GM18519 (cell line): ENCODE measurements at regions not wholly inside any gene's neighbourhood (a gene's known extent, or its start where the extent isn't known, plus 50 kb on each side); places are given as distances from the start of the nearest gene placed in this dataset.

ENCODE experiments used
- ATAC-seq: cut with Tn5 transposase; IDR thresholded peaks from one replicate; pipeline ENCODE4 v1.9.1; 2021; ENCODE audit warnings: mild to moderate bottlenecking, moderate library complexity; ENCODE audit not compliant: unreplicated experiment, low FRiP score

DNA sequence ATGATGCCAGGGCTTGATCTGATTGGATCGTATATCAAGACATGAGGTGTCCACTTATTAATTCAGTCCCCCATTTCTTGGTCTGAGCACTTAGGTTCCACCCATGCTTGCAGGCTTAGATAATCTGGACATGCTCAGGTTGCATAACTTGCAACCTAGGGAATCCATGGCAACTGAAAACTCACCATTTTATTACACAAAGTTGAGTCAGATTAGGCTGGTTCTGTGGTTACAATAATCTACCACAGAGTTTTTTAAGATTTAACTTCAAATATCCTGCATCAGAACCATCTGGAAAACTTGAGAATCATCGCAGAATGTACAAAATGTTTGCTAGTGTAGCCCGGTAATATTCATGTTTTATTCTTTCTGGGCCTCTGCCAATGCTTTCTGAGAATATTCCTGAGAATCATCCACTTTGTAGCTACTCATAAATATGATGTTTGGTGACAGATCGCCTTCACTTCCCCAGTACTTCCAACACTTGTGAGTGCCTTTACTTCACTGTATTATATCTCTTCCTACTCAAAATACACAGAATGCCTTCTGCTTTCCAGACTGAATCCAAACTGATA, 707.2 kb upstream of the ADAMTS5 start:
- ATAC-seq, result no peak

GRCh38 chr21:27673581-27673980, 706.7 kb upstream of the ADAMTS5 start:
- ATAC-seq, result no peak

DNA sequence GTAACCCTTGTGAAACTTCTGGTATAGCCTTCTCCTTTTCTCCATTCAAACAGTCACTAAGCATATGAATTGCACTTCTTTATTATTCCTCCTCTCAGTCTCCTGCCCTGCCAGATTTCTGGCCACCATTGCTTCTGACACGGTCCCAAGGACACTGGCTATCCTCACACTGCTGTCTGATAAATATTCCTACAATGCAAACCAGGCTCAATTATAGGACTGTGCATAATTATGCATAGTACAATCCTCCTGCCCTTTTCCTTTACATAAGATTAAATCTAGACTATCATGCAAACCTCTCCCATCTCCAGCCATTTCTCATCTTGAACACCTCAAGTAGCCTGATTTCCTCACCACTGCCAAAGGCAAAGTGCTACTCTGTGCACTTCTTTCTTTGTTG, 704.3 kb upstream of the ADAMTS5 start:
- ATAC-seq, result no peak

DNA sequence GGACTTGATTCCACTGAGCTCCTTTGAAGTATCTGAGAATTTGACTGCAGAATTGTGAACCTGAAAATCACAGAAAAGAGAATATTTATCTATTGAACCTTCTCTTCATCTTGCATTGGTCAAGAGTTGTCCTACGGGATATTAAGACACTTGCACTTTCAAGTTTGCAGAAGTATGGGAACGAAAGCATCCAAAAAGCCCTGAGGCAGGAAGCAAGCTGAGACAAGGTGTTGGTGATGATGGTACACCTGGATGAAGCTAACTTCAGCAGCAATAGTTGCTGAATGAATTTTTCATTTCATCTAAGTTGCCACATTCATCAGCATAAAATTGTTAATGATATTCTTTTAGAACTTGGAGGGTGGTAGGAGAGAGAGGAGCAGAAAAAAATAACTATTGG, 686.6 kb upstream of the ADAMTS5 start:
- ATAC-seq, result no peak

DNA sequence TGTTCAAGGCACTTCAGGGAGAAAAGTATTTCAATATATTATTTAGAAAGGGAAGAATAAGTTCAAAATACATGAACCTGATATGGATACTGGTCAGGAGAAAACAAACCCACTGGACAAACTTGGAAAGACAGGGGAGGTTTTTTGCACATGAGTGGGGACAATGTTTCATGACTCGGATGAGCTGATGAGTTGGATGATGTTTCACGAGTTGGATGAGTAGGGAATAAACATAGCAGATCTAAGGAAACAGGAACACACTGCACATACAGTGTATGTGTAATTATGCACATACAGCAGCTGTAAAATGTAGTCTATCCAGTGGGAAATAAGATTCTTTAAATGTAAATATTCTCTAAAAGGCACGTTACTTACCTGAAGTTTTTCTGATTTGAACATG, 682.9 kb upstream of the ADAMTS5 start:
- no peak for ATAC-seq

DNA sequence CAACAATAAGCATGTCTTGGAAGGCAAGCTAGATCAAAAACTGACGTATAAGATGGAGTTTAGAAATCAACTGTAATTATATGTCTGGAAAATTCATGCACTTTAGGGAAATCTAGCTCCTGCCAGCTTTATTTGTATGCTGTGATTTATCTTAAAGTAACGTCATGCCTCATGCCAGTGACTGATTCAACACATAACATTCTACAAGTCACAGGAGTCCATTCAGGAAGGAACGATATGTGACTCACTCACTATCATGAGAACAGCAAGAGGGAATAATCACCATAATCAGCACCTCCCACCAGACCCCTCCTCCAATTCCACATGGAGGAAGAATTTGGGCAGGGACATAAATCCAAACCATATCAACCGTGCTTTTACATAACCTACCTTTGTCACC, 682.4 kb upstream of the ADAMTS5 start:
- ATAC-seq, result no peak

GRCh38 chr21:27648560-27648959, 681.7 kb upstream of the ADAMTS5 start:
- ATAC-seq, result no peak

- no peak for ATAC-seq
Observed at GRCh38 chr21:27647921-27648320, 681.0 kb upstream of the ADAMTS5 start.

GRCh38 chr21:27647401-27647800, 680.5 kb upstream of the ADAMTS5 start:
- ATAC-seq, result no peak

DNA sequence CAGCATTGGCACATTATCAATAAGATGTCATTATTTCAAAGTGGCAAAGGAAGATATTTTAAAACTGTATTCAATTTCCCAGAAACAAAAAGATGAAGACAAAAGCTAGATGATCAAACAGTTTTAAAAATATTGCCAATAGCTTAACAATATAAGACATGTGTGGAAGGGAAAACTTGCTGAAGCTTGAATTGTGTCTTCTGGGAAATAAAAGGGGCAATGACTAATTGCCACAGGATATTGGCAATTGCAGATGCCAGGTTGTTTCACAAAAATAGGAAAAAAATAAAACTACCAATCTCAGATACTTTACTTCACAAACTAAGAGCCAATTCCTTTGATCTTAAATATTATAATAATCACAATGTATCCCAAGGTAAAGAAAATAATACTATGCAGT, 679.8 kb upstream of the ADAMTS5 start:
- no peak for ATAC-seq

- ATAC-seq, result no peak
Observed at GRCh38 chr21:27646056-27646455, 679.2 kb upstream of the ADAMTS5 start.

- ATAC-seq, result no peak
Observed at GRCh38 chr21:27645285-27645684, 678.4 kb upstream of the ADAMTS5 start.

DNA sequence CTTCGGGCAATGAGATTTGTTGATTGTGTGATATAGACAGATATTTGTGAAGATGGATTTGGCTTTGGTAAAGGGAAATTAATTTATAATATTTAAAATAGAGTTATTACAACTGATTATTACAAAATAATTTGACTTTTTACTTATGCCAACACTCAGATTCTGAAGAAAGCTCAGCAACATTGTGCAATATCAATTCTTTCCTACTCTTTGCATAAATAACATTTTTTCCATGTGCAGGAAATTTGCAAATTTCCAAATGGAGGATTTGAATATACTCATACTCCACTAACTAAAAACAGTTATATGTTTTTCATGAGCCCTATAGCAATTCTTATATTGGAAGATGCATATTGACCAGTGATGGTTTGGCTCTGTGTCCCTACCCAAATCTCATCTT, 676.4 kb upstream of the ADAMTS5 start:
- ATAC-seq, result no peak

GRCh38 chr21:27639286-27639685, 672.4 kb upstream of the ADAMTS5 start:
- ATAC-seq, result no peak

- ATAC-seq, result no peak
Observed at GRCh38 chr21:27636656-27637055, 669.8 kb upstream of the ADAMTS5 start.

DNA sequence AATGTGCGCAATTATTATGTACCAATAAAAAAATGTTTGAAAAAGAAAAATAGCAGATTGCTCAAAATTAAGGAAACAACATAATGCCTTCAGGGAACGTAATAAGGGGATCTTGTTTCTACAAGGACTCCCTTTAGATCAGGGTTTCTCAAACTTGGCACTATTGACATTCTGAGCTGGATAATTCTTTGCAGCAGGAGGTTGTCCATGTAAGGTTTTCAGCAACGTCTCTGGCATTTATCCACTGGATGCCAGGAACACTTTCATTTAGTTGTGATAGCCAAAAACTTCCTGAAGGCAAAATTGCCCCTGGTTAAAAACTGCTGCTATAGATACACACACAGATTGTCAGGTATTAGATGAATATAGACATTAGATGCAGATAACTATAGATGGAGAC, 666.7 kb upstream of the ADAMTS5 start:
- ATAC-seq, result no peak

- ATAC-seq, result no peak
Observed at GRCh38 chr21:27631471-27631870, 664.6 kb upstream of the ADAMTS5 start.

GRCh38 chr21:27622631-27623030, 655.7 kb upstream of the ADAMTS5 start:
- no peak for ATAC-seq

GRCh38 chr21:27614231-27614630, 647.3 kb upstream of the ADAMTS5 start:
- ATAC-seq, result no peak

GRCh38 chr21:27606422-27606821, 639.5 kb upstream of the ADAMTS5 start:
- ATAC-seq, result no peak

GRCh38 chr21:27596196-27596595, 629.3 kb upstream of the ADAMTS5 start:
- no peak for ATAC-seq

DNA sequence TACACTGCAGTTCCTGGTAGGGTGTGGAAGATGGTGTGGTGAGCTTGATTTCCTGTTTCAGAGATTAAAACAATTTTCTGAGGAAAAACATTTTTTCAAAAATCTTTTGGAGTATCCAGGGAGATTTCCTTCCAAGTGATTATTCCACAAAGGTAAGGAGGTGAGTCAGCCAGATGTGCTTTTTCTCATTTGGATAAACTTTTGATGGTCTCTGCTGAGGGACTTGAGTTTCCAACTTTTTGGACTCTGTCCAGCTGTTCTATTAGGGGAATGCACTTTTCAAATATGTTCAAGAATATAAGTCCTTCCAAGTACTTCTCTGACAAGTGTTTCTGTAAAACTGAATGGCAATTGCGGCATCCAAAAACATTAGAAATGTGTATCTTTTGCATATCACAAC, 628.8 kb upstream of the ADAMTS5 start:
- no peak for ATAC-seq

DNA sequence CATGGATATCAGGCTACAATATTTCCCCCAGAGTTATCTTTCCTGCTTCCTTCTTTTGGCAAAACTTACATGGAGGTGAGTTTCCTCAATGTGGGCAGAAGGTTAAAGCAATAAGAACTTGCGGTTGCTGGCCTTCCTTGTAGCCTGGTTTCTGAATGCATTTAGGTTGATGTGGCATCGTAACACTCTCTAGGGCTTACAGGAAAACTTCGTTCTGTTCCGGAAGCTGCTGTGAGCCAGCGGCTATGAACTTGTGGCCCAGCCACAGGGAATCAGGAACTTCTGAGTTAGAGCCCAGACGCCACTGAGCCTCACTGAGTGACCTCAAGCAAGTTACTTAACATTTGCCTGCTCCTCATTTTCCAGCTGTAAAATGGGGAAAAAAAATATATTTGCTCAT, 623.4 kb upstream of the ADAMTS5 start:
- no peak for ATAC-seq
